ENCODE measurements at regions not wholly inside any gene's neighbourhood (a gene's known extent, or its start where the extent isn't known, plus 50 kb on each side); places are given as distances from the start of the nearest gene placed in this dataset.

GRCh38 chr14:104278214-104278534, 139.8 kb downstream of the KIF26A start:
- DNase-seq: no peak

GRCh38 chr14:104280085-104280901, 141.9 kb downstream of the KIF26A start:
- DNase-seq: no peak

GRCh38 chr14:104280902-104281767, 142.7 kb downstream of the KIF26A start:
- no peak for DNase-seq

- DNase-seq: no peak
Observed at GRCh38 chr14:104281768-104282301, 143.4 kb downstream of the KIF26A start.

GRCh38 chr14:104282332-104283196, 144.2 kb downstream of the KIF26A start:
- DNase-seq: no peak

- DNase-seq: no peak
Observed at GRCh38 chr14:104283197-104284106, 145.1 kb downstream of the KIF26A start.

GRCh38 chr14:104284107-104284592, 145.8 kb downstream of the KIF26A start:
- no peak for DNase-seq

- no peak for DNase-seq
Observed at GRCh38 chr14:104284636-104285507, 146.5 kb downstream of the KIF26A start.

GRCh38 chr14:104285508-104285840, 147.1 kb downstream of the KIF26A start:
- DNase-seq: no peak

GRCh38 chr14:104286086-104286485, 147.7 kb downstream of the KIF26A start:
- no peak for DNase-seq

- DNase-seq: no peak
Observed at GRCh38 chr14:104286496-104286895, 148.1 kb downstream of the KIF26A start.

- no peak for DNase-seq
Observed at GRCh38 chr14:104287301-104288009, 149.1 kb downstream of the KIF26A start.

- no peak for DNase-seq
Observed at GRCh38 chr14:104288272-104288671, 149.9 kb downstream of the KIF26A start.

GRCh38 chr14:104289507-104289906, 151.1 kb downstream of the KIF26A start:
- DNase-seq: no peak

GRCh38 chr14:104290058-104290667, 151.8 kb downstream of the KIF26A start:
- DNase-seq: no peak

- no peak for DNase-seq
Observed at GRCh38 chr14:104290756-104291122, 152.4 kb downstream of the KIF26A start.

- no peak for DNase-seq
Observed at GRCh38 chr14:104291123-104292000, 153.0 kb downstream of the KIF26A start.
